Nephron (organoid): ENCODE measurements at regions not wholly inside any gene's neighbourhood (a gene's known extent, or its start where the extent isn't known, plus 50 kb on each side); places are given as distances from the start of the nearest gene placed in this dataset.
A peak's percentile ranks its signal among the peaks of the same experiment; 100 is the strongest.
"Not testable (repeated sequence)": the region's sequence is repeated elsewhere in the genome, so short reads cannot be mapped to it uniquely, and the experiment has no call there.

Source experiments
- H3K27ac Mint-ChIP-seq, 3 experiments: 2 replicates each; pipeline ENCODE4 v1.8.0; 2020; ENCODE audit warnings: mixed read lengths in 3 of 3, mild to moderate bottlenecking in 2 of 3, moderate library complexity in 1 of 3
- H3K27me3 Mint-ChIP-seq: 2 replicates; pipeline ENCODE4 v1.8.0; 2021; ENCODE audit warnings: low read depth, mild to moderate bottlenecking, moderate library complexity, mixed read lengths
- H3K36me3 Mint-ChIP-seq: 2 replicates; pipeline ENCODE4 v1.8.0; 2020; ENCODE audit warnings: low read depth, mixed read lengths
- H3K4me1 Mint-ChIP-seq: 2 replicates; pipeline ENCODE4 v1.8.0; 2020; ENCODE audit warnings: mixed read lengths
- H3K4me3 Mint-ChIP-seq, 3 experiments: 2 replicates each; pipeline ENCODE4 v1.8.0; 2020; ENCODE audit warnings: mild to moderate bottlenecking in 3 of 3, mixed read lengths in 3 of 3, moderate library complexity in 2 of 3
- H3K9me3 Mint-ChIP-seq: 2 replicates; pipeline ENCODE4 v1.8.0; 2020; ENCODE audit warnings: mixed read lengths
- CTCF ChIP-seq, 3 experiments: fragments of 200-600 bp; sonication (generic); IDR thresholded peaks; one replicate each; pipeline ENCODE4 v1.5.0; 2021; ENCODE audit warnings: antibody characterized with exemption in 3 of 3; ENCODE audit not compliant: unreplicated experiment in 3 of 3

DNA sequence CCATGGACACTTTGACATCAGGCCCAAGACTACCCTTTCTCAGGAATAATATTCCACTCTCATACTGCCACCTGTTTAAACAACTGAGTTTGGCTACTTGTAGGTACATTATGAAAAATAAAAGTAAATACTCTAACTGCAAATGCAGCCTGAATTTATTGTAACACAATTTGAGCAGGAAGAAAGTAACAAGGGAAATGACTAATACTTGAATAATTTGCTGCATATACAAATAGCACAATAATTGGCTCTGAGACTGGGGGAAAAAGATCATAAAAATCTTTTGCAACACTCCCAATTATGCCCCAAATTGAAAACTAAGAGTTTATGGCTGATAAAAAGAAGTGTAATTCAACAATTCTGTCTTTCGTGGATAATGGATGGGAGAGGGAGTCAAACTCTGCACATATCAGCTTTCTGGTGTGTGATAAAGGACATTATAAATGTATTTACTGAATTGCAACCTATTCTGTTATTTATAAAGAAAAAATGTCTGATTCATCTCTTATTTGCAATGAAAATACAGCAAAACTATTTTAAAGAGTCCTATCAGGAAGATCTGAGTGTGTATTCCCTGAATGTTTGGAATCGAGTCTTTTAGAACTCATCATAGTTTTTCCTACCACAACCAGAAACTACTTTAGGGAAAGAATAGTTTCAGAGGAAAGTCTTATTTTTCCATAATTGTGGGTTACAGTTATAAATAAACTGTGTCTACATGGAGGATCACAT, 359.0 kb downstream of the JRKL start:
- no peak for TF ChIP-seq CTCF (IDR thresholded peaks at IDR 0.05; ENCODE audit: unreplicated experiment in 3 of 3)
- H3K4me3 Mint-ChIP-seq = no peak overlapping the region
- no peaks in the 10 kb centered on the region for H3K9me3 Mint-ChIP-seq

GRCh38 chr11:96751807-96752206, 362.0 kb downstream of the JRKL start:
- H3K27me3 Mint-ChIP-seq, H3K36me3 Mint-ChIP-seq, H3K4me1 Mint-ChIP-seq, H3K4me3 Mint-ChIP-seq, H3K27ac Mint-ChIP-seq, H3K9me3 Mint-ChIP-seq: not testable (repeated sequence)

More for the DNA sequence above, 359.0 kb downstream of the JRKL start:
- H3K4me1 Mint-ChIP-seq = no peaks in the 10 kb centered on the region
- H3K27me3 Mint-ChIP-seq = peaks cover 4% of the 10 kb centered on the region
- H3K36me3 Mint-ChIP-seq = no peaks in the 10 kb centered on the region
- peak overlapping the region in 1 of 3 experiments; percentile 7 for H3K27ac Mint-ChIP-seq

DNA sequence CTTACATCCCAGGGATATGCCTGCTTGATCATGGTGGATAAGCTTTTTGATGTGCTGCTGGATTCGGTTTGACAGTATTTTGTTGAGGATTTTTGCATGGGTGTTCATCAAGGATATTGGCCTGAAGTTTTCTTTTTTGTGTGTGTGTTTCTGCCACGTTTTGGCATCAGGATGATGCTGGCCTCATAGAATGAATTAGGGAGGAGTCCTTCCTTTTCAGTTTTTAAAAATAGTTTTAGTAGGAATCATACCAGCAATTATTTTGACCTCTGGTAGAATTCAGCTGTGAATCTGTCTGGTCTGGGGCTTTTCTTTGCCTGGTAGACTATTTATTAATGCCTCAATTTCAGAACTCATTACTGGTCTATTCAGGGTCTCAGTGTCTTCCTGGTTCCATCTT, 362.4 kb downstream of the JRKL start:
- peaks cover 4% of the 10 kb centered on the region for H3K27me3 Mint-ChIP-seq
- H3K4me3 Mint-ChIP-seq = no peak overlapping the region
- H3K27ac Mint-ChIP-seq = no peak overlapping the region
- H3K9me3 Mint-ChIP-seq = no peaks in the 10 kb centered on the region
- no peaks in the 10 kb centered on the region for H3K4me1 Mint-ChIP-seq
- no peaks in the 10 kb centered on the region for H3K36me3 Mint-ChIP-seq
- TF ChIP-seq CTCF (IDR thresholded peaks at IDR 0.05; ENCODE audit: unreplicated experiment in 3 of 3) = no peak

- no peaks in the 10 kb centered on the region for H3K4me1 Mint-ChIP-seq
- H3K36me3 Mint-ChIP-seq = no peaks in the 10 kb centered on the region
- TF ChIP-seq CTCF (IDR thresholded peaks at IDR 0.05; ENCODE audit: unreplicated experiment in 3 of 3) = no peak
- H3K27ac Mint-ChIP-seq = no peak overlapping the region
- H3K9me3 Mint-ChIP-seq = no peaks in the 10 kb centered on the region
- H3K4me3 Mint-ChIP-seq = no peak overlapping the region
- H3K27me3 Mint-ChIP-seq = peaks cover 4% of the 10 kb centered on the region
These were observed 364.2 kb downstream of the JRKL start for GRCh38 chr11:96753997-96754396.

DNA sequence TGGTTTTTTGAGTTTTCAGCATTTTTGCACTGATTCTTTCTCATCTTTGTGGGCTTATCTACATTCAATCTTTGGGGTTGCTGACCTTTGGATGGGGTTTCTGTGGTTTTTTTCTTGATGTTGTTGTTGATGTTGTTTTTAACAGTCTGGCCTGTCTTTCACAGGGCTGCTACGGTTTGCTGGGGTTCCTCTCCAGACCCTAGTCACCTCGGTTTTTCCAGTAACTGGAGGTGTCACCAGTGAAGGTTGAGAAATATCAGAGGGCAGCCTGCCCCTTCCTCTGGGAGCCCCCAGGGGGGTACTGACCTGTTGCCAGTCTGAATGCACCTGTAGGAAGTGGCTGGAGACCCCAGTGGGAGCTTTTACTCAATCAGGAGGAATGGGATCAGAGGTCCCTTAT, 365.4 kb downstream of the JRKL start:
- TF ChIP-seq CTCF (IDR thresholded peaks at IDR 0.05; ENCODE audit: unreplicated experiment in 3 of 3) = no peak
- Mint-ChIP-seq H3K27me3 (peaks cover under 1% of the 10 kb centered on the region), H3K4me3 (no peak overlapping the region), H3K27ac (no peak overlapping the region), H3K36me3 (no peaks in the 10 kb centered on the region), H3K4me1 (no peaks in the 10 kb centered on the region), H3K9me3 (no peaks in the 10 kb centered on the region)

- H3K9me3 Mint-ChIP-seq = no peaks in the 10 kb centered on the region
- H3K27ac Mint-ChIP-seq = no peak overlapping the region
- H3K4me3 Mint-ChIP-seq = no peak overlapping the region
- H3K4me1 Mint-ChIP-seq = no peaks in the 10 kb centered on the region
- no peaks in the 10 kb centered on the region for H3K27me3 Mint-ChIP-seq
- TF ChIP-seq CTCF (IDR thresholded peaks at IDR 0.05; ENCODE audit: unreplicated experiment in 3 of 3) = no peak
- H3K36me3 Mint-ChIP-seq = no peaks in the 10 kb centered on the region
These were observed 365.9 kb downstream of the JRKL start for GRCh38 chr11:96755752-96756151.
